SK-N-MC (cell line): ENCODE measurements at regions not wholly inside any gene's neighbourhood (a gene's known extent, or its start where the extent isn't known, plus 50 kb on each side); places are given as distances from the start of the nearest gene placed in this dataset.

Experiments used
- EZH2 ChIP-seq: fragments of 200-600 bp; sonication (generic); IDR thresholded peaks from one replicate; pipeline ENCODE4 v1.6.1; 2017; ENCODE audit warnings: antibody characterized with exemption
- POLR2AphosphoS5 ChIP-seq: IDR thresholded peaks from 2 replicates; pipeline ENCODE4 v1.6.1; 2012; ENCODE audit warnings: mild to moderate bottlenecking, low read depth, low read length, borderline replicate concordance

DNA sequence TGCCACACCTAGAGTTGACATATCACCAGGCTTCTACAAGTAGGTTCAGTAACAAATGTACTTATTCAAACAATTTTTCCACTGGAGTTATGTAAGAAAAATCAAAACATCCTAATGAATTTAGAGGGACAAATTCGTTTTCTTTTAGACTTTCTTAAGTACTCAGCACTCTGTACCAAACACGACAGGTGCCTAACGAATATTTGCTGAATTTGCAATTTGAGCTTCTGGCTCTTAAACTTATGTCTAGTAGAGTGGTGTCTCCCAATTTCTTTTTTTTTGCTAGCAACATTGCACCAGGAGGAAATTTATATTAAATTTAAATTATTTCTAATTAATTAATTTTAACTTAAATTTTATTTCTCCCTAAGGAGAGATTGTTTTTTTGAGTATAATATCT is 397.0 kb downstream of the CNTN3 start:
- no peak for TF ChIP-seq POLR2AphosphoS5
- no peak for TF ChIP-seq EZH2
